Gastrocnemius medialis (tissue), 4 donors: ENCODE measurements at regions not wholly inside any gene's neighbourhood (a gene's known extent, or its start where the extent isn't known, plus 50 kb on each side); places are given as distances from the start of the nearest gene placed in this dataset.

Experiments used
- POLR2A ChIP-seq, 2 donors: fragments of 450-650 bp; IDR thresholded peaks; one replicate each; pipeline ENCODE4 v1.6.1; 2017; ENCODE audit warnings: antibody characterized with exemption in 2 of 2, mild to moderate bottlenecking in 2 of 2, moderate library complexity in 2 of 2
- TF ChIP-seq, protein P1 (sequence below), 5 experiments: fragments of 450-650 bp in 3 of 5; fragments of 200-600 bp in 2 of 5; sonication (generic) in 2 of 5; IDR thresholded peaks in 4 of 5; conservative IDR thresholded peaks in 1 of 5; 1 replicate in 4 of 5; 2 replicates in 1 of 5; pipeline ENCODE4 v1.5.1; 2016 to 2019; ENCODE audit warnings: antibody characterized with exemption in 5 of 5, mild to moderate bottlenecking in 3 of 5, moderate library complexity in 3 of 5

- TF ChIP-seq, protein P1, sequence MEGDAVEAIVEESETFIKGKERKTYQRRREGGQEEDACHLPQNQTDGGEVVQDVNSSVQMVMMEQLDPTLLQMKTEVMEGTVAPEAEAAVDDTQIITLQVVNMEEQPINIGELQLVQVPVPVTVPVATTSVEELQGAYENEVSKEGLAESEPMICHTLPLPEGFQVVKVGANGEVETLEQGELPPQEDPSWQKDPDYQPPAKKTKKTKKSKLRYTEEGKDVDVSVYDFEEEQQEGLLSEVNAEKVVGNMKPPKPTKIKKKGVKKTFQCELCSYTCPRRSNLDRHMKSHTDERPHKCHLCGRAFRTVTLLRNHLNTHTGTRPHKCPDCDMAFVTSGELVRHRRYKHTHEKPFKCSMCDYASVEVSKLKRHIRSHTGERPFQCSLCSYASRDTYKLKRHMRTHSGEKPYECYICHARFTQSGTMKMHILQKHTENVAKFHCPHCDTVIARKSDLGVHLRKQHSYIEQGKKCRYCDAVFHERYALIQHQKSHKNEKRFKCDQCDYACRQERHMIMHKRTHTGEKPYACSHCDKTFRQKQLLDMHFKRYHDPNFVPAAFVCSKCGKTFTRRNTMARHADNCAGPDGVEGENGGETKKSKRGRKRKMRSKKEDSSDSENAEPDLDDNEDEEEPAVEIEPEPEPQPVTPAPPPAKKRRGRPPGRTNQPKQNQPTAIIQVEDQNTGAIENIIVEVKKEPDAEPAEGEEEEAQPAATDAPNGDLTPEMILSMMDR (IDR thresholded peaks at IDR 0.05 in 4 of 5, conservative IDR thresholded peaks at IDR 0.05 in 1 of 5): no peak
- TF ChIP-seq POLR2A (IDR thresholded peaks at IDR 0.05): no peak
Measured at GRCh38 chr2:38174646-38175423, 98.9 kb upstream of the CYP1B1 start.
